Liver (tissue), 8 donors: ENCODE measurements at regions not wholly inside any gene's neighbourhood (a gene's known extent, or its start where the extent isn't known, plus 50 kb on each side); places are given as distances from the start of the nearest gene placed in this dataset.
A peak's percentile ranks its signal among the peaks of the same experiment; 100 is the strongest.

Experiments used
- DNase-seq: peaks from one replicate; pipeline ENCODE4 v3.0.0-alpha.2; 2017; ENCODE audit warnings: low spot score
- H3K27ac ChIP-seq, 2 donors: one replicate each; pipeline ENCODE4 v1.7.0; 2013; ENCODE audit warnings: inconsistent platforms in 2 of 2, low read length in 2 of 2, control low read depth in 1 of 2, low read depth in 1 of 2, mild to moderate bottlenecking in 1 of 2
- H3K27me3 ChIP-seq, 4 donors: one replicate each; pipeline versions ENCODE4 v1.6.1 to v1.7.0; 2013; ENCODE audit warnings: low read length in 3 of 4, inconsistent platforms in 1 of 4, mild to moderate bottlenecking in 1 of 4, moderate library complexity in 1 of 4; ENCODE audit not compliant: control insufficient read depth in 4 of 4, insufficient read depth in 4 of 4
- H3K36me3 ChIP-seq, 4 donors: one replicate each; pipeline versions ENCODE4 v1.6.1 to v1.7.0; 2013; ENCODE audit warnings: low read length in 3 of 4, mild to moderate bottlenecking in 3 of 4, low read depth in 1 of 4, moderate library complexity in 1 of 4; ENCODE audit not compliant: control insufficient read depth in 4 of 4, insufficient read depth in 3 of 4
- H3K4me1 ChIP-seq, 4 donors: one replicate each; pipeline versions ENCODE4 v1.6.1 to v1.7.0; 2013; ENCODE audit warnings: low read length in 3 of 4, mild to moderate bottlenecking in 3 of 4, moderate library complexity in 1 of 4; ENCODE audit not compliant: control insufficient read depth in 4 of 4, insufficient read depth in 4 of 4
- H3K4me3 ChIP-seq, 3 donors: one replicate each; pipeline versions ENCODE4 v1.6.1 to v1.7.0; 2013; ENCODE audit warnings: low read length in 3 of 3, control low read depth in 1 of 3, low read depth in 1 of 3, mild to moderate bottlenecking in 1 of 3
- H3K9ac ChIP-seq, 2 donors: one replicate each; pipeline ENCODE4 v1.7.0; 2013; ENCODE audit warnings: low read length in 2 of 2, mild to moderate bottlenecking in 2 of 2, moderate library complexity in 2 of 2, control low read depth in 1 of 2, low read depth in 1 of 2
- H3K9me3 ChIP-seq, 4 donors: one replicate each; pipeline versions ENCODE4 v1.6.1 to v1.7.0; 2013; ENCODE audit warnings: low read length in 3 of 4; ENCODE audit not compliant: control insufficient read depth in 4 of 4
- GABPA ChIP-seq, 2 donors: IDR thresholded peaks in 1 of 2; conservative IDR thresholded peaks in 1 of 2; 2 replicates each; pipeline ENCODE4 v1.6.1; 2016; ENCODE audit warnings: antibody characterized with exemption in 2 of 2, mild to moderate bottlenecking in 1 of 2, moderate library complexity in 1 of 2
- HNF4A ChIP-seq, 2 donors: conservative IDR thresholded peaks; 2 replicates each; pipeline ENCODE4 v1.6.1; 2016; ENCODE audit warnings: antibody characterized with exemption in 2 of 2, mild to moderate bottlenecking in 2 of 2
- JUND ChIP-seq, 2 donors: IDR thresholded peaks; 2 replicates each; pipeline ENCODE4 v1.6.1; 2016; ENCODE audit warnings: antibody characterized with exemption in 2 of 2
- RAD21 ChIP-seq, 2 donors: IDR thresholded peaks; 2 replicates each; pipeline ENCODE4 v1.6.1; 2016; ENCODE audit warnings: antibody characterized with exemption in 2 of 2, mild to moderate bottlenecking in 2 of 2
- RXRA ChIP-seq, 2 donors: IDR thresholded peaks; 2 replicates each; pipeline ENCODE4 v1.6.1; 2017 to 2018; ENCODE audit warnings: antibody characterized with exemption in 2 of 2, mild to moderate bottlenecking in 1 of 2
- YY1 ChIP-seq: IDR thresholded peaks from 2 replicates; pipeline ENCODE4 v1.6.1; 2016; ENCODE audit warnings: antibody characterized with exemption, mild to moderate bottlenecking
- WGBS: extraction: QIAGEN DNeasy Blood & Tissue Kit; methylation state at CpG from one replicate; pipeline ENCODE4 v1.1.7; 2013; 5-methylcytosine and 5-hydroxymethylcytosine counted together
- TF ChIP-seq, protein P1 (sequence below): fragments of 150-350 bp; IDR thresholded peaks from 2 replicates; pipeline ENCODE4 v1.5.1; 2017; ENCODE audit warnings: improper control_type of control experiment, low read depth, low read length; ENCODE audit not compliant: missing input control
- TF ChIP-seq, protein P2 (sequence below): IDR thresholded peaks from 2 replicates; pipeline ENCODE4 v1.6.1; 2016; ENCODE audit warnings: antibody characterized with exemption
- TF ChIP-seq, protein P3 (sequence below): IDR thresholded peaks from 2 replicates; pipeline ENCODE4 v1.6.1; 2016; ENCODE audit warnings: antibody characterized with exemption, mild to moderate bottlenecking
- donor health status: healthy.
- donor health status: healthy.
- donor health status: healthy.
- donor health status: healthy.
- donor health status: healthy.

DNA sequence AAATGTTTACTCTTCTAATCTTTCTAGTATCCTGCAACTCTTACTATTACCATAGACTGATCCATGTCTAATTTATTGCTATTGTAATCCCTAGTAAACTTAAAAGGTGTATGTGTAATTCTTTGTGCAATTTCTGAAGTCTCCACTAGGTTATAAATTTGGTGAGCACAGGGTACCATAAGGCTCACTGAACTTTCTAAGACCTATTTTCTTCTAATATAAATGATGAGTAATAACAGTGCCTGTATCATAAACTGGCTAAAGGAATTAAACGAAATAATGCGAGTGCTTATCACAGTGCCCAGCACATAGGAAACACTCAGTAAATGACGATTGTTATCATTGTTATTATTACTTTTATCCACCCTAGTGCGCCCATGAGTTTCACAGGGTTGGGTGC lies 119.1 kb downstream of the KLF12 start (continued):
- TF ChIP-seq, protein P1, sequence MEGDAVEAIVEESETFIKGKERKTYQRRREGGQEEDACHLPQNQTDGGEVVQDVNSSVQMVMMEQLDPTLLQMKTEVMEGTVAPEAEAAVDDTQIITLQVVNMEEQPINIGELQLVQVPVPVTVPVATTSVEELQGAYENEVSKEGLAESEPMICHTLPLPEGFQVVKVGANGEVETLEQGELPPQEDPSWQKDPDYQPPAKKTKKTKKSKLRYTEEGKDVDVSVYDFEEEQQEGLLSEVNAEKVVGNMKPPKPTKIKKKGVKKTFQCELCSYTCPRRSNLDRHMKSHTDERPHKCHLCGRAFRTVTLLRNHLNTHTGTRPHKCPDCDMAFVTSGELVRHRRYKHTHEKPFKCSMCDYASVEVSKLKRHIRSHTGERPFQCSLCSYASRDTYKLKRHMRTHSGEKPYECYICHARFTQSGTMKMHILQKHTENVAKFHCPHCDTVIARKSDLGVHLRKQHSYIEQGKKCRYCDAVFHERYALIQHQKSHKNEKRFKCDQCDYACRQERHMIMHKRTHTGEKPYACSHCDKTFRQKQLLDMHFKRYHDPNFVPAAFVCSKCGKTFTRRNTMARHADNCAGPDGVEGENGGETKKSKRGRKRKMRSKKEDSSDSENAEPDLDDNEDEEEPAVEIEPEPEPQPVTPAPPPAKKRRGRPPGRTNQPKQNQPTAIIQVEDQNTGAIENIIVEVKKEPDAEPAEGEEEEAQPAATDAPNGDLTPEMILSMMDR = no peak
- TF ChIP-seq, protein P2, sequence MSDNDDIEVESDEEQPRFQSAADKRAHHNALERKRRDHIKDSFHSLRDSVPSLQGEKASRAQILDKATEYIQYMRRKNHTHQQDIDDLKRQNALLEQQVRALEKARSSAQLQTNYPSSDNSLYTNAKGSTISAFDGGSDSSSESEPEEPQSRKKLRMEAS = no peak
- TF ChIP-seq GABPA (IDR thresholded peaks at IDR 0.05 in 1 of 2, conservative IDR thresholded peaks at IDR 0.05 in 1 of 2) = no peak

DNA sequence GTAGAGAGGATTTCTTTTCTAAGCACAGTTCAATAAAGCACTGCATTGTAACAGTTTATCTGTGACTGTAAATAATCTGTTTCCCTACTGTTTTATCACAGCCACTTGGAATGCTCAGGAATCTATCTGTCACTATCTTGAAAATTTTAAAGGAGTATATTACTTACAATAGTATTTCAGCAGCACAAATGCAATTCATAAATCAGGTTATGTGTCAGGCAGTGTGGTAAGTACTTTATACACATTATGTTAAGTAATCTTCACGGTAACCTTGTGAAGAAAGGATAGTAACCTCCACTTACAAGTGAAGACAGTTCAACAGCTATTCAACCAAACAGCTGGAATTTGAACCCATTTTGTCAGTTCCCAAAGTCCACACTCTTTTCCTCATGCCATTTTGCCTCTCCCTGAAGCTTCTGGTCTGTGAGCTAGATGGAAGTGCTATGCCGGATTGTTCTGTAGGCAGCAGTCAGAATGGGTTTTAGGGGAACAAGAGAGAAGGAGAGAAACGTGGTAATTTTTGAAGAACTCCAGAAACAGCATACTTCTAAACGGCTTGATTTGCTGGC lies 125.0 kb downstream of the KLF12 start:
- Histone ChIP-seq H3K4me3 (no peak overlapping the region), H3K36me3 (no peaks in the 10 kb centered on the region), H3K9me3 (no peaks in the 10 kb centered on the region), H3K9ac (no peak overlapping the region), H3K27me3 (no peaks in the 10 kb centered on the region), H3K27ac (no peak overlapping the region), H3K4me1 (no peaks in the 10 kb centered on the region)
- DNase-seq = no peak
- TF ChIP-seq HNF4A (conservative IDR thresholded peaks at IDR 0.05) (peak; percentile 42 to 47), JUND (IDR thresholded peaks at IDR 0.05) (no peak)
- 87% methylated on average over 4 of the region's 4 CpGs for WGBS

DNA sequence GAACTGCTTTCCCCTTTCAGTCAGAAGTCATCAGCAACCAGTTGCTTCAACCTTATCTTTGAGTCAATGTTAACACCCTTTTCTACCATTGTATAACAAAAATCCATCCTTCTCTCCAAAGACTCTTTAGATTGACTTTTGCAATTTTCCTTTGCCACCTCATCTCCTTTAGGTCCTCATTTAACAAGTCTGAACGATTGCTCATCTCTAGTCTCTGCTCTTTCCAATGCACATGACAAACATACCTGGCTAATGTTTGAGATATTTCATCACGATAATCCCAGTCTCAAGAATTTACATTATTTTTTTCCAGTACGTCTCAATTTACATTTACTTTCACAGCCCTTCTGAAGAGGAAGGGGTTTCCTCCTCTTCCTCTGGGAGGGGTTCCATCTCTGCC lies 127.5 kb downstream of the KLF12 start:
- DNase-seq = no peak
- no peaks in the 10 kb centered on the region for H3K4me1 ChIP-seq

More for the DNA sequence above, 127.5 kb downstream of the KLF12 start:
- 98% methylated on average over 3 of the region's 3 CpGs for WGBS
- H3K9ac ChIP-seq = no peak overlapping the region
- no peaks in the 10 kb centered on the region for H3K9me3 ChIP-seq
- H3K27ac ChIP-seq = no peak overlapping the region
- no peaks in the 10 kb centered on the region for H3K27me3 ChIP-seq
- no peaks in the 10 kb centered on the region for H3K36me3 ChIP-seq
- no peak for TF ChIP-seq RAD21 (IDR thresholded peaks at IDR 0.05)
- TF ChIP-seq RXRA (IDR thresholded peaks at IDR 0.05) = no peak
- TF ChIP-seq, protein P3, sequence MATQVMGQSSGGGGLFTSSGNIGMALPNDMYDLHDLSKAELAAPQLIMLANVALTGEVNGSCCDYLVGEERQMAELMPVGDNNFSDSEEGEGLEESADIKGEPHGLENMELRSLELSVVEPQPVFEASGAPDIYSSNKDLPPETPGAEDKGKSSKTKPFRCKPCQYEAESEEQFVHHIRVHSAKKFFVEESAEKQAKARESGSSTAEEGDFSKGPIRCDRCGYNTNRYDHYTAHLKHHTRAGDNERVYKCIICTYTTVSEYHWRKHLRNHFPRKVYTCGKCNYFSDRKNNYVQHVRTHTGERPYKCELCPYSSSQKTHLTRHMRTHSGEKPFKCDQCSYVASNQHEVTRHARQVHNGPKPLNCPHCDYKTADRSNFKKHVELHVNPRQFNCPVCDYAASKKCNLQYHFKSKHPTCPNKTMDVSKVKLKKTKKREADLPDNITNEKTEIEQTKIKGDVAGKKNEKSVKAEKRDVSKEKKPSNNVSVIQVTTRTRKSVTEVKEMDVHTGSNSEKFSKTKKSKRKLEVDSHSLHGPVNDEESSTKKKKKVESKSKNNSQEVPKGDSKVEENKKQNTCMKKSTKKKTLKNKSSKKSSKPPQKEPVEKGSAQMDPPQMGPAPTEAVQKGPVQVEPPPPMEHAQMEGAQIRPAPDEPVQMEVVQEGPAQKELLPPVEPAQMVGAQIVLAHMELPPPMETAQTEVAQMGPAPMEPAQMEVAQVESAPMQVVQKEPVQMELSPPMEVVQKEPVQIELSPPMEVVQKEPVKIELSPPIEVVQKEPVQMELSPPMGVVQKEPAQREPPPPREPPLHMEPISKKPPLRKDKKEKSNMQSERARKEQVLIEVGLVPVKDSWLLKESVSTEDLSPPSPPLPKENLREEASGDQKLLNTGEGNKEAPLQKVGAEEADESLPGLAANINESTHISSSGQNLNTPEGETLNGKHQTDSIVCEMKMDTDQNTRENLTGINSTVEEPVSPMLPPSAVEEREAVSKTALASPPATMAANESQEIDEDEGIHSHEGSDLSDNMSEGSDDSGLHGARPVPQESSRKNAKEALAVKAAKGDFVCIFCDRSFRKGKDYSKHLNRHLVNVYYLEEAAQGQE = no peak
- TF ChIP-seq, protein P1 = no peak
- no peak for TF ChIP-seq GABPA (IDR thresholded peaks at IDR 0.05 in 1 of 2, conservative IDR thresholded peaks at IDR 0.05 in 1 of 2)
- no peak for TF ChIP-seq YY1
- no peak overlapping the region for H3K4me3 ChIP-seq
